Neural progenitor cell (in vitro differentiated cells): ENCODE measurements at regions not wholly inside any gene's neighbourhood (a gene's known extent, or its start where the extent isn't known, plus 50 kb on each side); places are given as distances from the start of the nearest gene placed in this dataset.

Experiments
- DNase-seq: peaks from one replicate; pipeline ENCODE4 v3.0.0-alpha.2; 2016; ENCODE audit warnings: low spot score
- H2AFZ ChIP-seq: fragments of 200-600 bp; sonication (generic); replicated peaks from 2 replicates; pipeline ENCODE4 v1.6.1; 2016; ENCODE audit warnings: antibody characterized with exemption
- H3F3A ChIP-seq: fragments of 200-600 bp; sonication (generic); 2 replicates; pipeline ENCODE4 v1.6.1; 2016; ENCODE audit warnings: antibody characterized with exemption, low read depth
- H3K27ac ChIP-seq: fragments of 200-600 bp; sonication (generic); 2 replicates; pipeline ENCODE4 v1.5.1; 2016; ENCODE audit warnings: mild to moderate bottlenecking
- H3K27me3 ChIP-seq: fragments of 200-600 bp; sonication (generic); 2 replicates; pipeline ENCODE4 v1.6.1; 2016; ENCODE audit warnings: mild to moderate bottlenecking, moderate library complexity
- H3K36me3 ChIP-seq: fragments of 200-600 bp; sonication (generic); 2 replicates; pipeline ENCODE4 v1.5.1; 2016
- H3K4me1 ChIP-seq: fragments of 200-600 bp; sonication (generic); 2 replicates; pipeline ENCODE4 v1.6.1; 2016; ENCODE audit warnings: mixed run types
- H3K4me2 ChIP-seq: fragments of 200-600 bp; sonication (generic); 2 replicates; pipeline ENCODE4 v1.6.1; 2016
- H3K4me3 ChIP-seq: fragments of 200-600 bp; sonication (generic); 2 replicates; pipeline ENCODE4 v1.5.1; 2016
- H3K79me2 ChIP-seq: fragments of 200-600 bp; sonication (generic); 2 replicates; pipeline ENCODE4 v1.6.1; 2016; ENCODE audit warnings: low read depth
- H3K9ac ChIP-seq: fragments of 200-600 bp; sonication (generic); 2 replicates; pipeline ENCODE4 v1.6.1; 2016
- H3K9me3 ChIP-seq: fragments of 200-600 bp; sonication (generic); 2 replicates; pipeline ENCODE4 v1.5.1; 2016; ENCODE audit warnings: low read depth
- H4K20me1 ChIP-seq: fragments of 200-600 bp; sonication (generic); 2 replicates; pipeline ENCODE4 v1.6.1; 2016; ENCODE audit warnings: low read depth
- H3K27ac Mint-ChIP-seq: 3 replicates; pipeline ENCODE4 v1.8.0; 2021; ENCODE audit warnings: mixed read lengths
- H3K27me3 Mint-ChIP-seq: 2 replicates; pipeline ENCODE4 v1.8.0; 2022; ENCODE audit warnings: low read depth, mild to moderate bottlenecking, inconsistent platforms, moderate library complexity, mixed read lengths; ENCODE audit not compliant: insufficient read depth
- H3K36me3 Mint-ChIP-seq: 3 replicates; pipeline ENCODE4 v1.8.0; 2021; ENCODE audit warnings: mixed read lengths
- H3K4me1 Mint-ChIP-seq: 3 replicates; pipeline ENCODE4 v1.8.0; 2021; ENCODE audit warnings: mixed read lengths
- H3K4me3 Mint-ChIP-seq: 3 replicates; pipeline ENCODE4 v1.8.0; 2021; ENCODE audit warnings: mild to moderate bottlenecking, moderate library complexity, mixed read lengths
- H3K9me3 Mint-ChIP-seq: 3 replicates; pipeline ENCODE4 v1.8.0; 2020; ENCODE audit warnings: mixed read lengths
- EZH2 ChIP-seq: fragments of 200-600 bp; sonication (generic); IDR thresholded peaks from 2 replicates; pipeline ENCODE4 v1.6.1; 2017; ENCODE audit warnings: antibody characterized with exemption, mild to moderate bottlenecking, moderate library complexity
- EZH2phosphoT487 ChIP-seq: fragments of 200-600 bp; sonication (generic); IDR thresholded peaks from 2 replicates; pipeline ENCODE4 v1.6.1; 2017; ENCODE audit warnings: antibody characterized with exemption
- TF ChIP-seq, protein P1 (sequence below): fragments of 200-600 bp; sonication (generic); IDR thresholded peaks from 2 replicates; pipeline ENCODE4 v1.5.1; 2017; ENCODE audit warnings: antibody characterized with exemption, mild to moderate bottlenecking

DNA sequence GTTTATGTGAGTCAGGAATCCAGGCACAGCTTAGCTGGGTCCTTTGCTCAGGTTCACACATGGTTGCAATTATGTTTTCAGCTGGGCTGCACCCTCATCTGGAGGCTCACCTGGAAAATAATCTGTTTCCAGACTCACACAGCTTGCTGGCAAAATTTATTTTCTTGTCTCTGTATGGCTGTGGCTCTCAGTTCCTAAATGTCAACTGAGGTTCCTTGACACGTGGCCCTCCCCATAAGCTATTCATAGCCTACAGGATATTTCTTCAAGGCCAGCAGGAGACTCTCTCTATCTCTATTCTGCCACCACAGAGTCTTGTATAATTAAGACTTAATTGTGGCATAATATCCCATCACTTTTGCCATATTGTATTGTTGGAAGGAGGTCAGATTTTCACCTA, 732.0 kb downstream of the CDH18 start:
- Mint-ChIP-seq H3K36me3 (no peaks in the 10 kb centered on the region), H3K27ac (no peak overlapping the region), H3K4me1 (no peaks in the 10 kb centered on the region), H3K27me3 (no peaks in the 10 kb centered on the region), H3K9me3 (peaks cover 6% of the 10 kb centered on the region), H3K4me3 (no peak overlapping the region)
- Histone ChIP-seq H4K20me1 (no peaks in the 10 kb centered on the region), H3K4me1 (no peaks in the 10 kb centered on the region), H3K4me2 (no peak overlapping the region), H3K9ac (no peak overlapping the region), H2AFZ (no peak overlapping the region), H3K27me3 (no peaks in the 10 kb centered on the region), H3K36me3 (no peaks in the 10 kb centered on the region), H3F3A (no peaks in the 10 kb centered on the region), H3K9me3 (no peaks in the 10 kb centered on the region), H3K4me3 (no peak overlapping the region), H3K27ac (no peak overlapping the region), H3K79me2 (no peaks in the 10 kb centered on the region)
- TF ChIP-seq, protein P1, sequence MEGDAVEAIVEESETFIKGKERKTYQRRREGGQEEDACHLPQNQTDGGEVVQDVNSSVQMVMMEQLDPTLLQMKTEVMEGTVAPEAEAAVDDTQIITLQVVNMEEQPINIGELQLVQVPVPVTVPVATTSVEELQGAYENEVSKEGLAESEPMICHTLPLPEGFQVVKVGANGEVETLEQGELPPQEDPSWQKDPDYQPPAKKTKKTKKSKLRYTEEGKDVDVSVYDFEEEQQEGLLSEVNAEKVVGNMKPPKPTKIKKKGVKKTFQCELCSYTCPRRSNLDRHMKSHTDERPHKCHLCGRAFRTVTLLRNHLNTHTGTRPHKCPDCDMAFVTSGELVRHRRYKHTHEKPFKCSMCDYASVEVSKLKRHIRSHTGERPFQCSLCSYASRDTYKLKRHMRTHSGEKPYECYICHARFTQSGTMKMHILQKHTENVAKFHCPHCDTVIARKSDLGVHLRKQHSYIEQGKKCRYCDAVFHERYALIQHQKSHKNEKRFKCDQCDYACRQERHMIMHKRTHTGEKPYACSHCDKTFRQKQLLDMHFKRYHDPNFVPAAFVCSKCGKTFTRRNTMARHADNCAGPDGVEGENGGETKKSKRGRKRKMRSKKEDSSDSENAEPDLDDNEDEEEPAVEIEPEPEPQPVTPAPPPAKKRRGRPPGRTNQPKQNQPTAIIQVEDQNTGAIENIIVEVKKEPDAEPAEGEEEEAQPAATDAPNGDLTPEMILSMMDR = no peak
- TF ChIP-seq EZH2 (no peak), EZH2phosphoT487 (no peak)
- no peak for DNase-seq

DNA sequence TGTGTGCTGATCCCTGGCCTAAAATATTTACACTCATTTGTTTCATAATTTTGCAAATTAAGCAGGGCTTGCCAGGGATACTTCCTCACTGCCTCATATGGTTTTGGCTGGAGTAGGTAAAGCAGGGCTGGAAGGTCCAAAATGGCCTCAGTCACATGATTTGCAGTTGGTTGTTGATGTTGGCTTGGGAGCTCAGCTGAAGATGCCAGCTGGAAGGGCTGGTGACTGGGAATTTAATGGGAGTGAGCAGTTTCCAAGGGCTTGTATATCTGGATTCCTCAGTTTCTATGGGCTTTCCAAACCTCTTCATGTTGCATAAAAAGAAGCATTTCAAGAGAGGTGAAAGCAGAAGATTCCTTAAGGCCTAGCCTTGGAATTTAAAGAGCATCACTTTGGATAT, 729.3 kb downstream of the CDH18 start:
- Histone ChIP-seq H3K9ac (no peak overlapping the region), H3K79me2 (no peaks in the 10 kb centered on the region), H3K27ac (no peak overlapping the region), H3K36me3 (no peaks in the 10 kb centered on the region), H4K20me1 (no peaks in the 10 kb centered on the region), H3F3A (no peaks in the 10 kb centered on the region), H3K4me1 (no peaks in the 10 kb centered on the region), H3K4me2 (no peak overlapping the region), H3K4me3 (no peak overlapping the region), H2AFZ (peak overlapping the region; percentile 13), H3K27me3 (no peaks in the 10 kb centered on the region), H3K9me3 (no peaks in the 10 kb centered on the region)
- H3K9me3 Mint-ChIP-seq = peaks cover 12% of the 10 kb centered on the region
- TF ChIP-seq, protein P1 = no peak
- no peaks in the 10 kb centered on the region for H3K4me1 Mint-ChIP-seq
- DNase-seq = no peak
- H3K27ac Mint-ChIP-seq = no peak overlapping the region
- no peak overlapping the region for H3K4me3 Mint-ChIP-seq
- no peaks in the 10 kb centered on the region for H3K36me3 Mint-ChIP-seq
- H3K27me3 Mint-ChIP-seq = no peaks in the 10 kb centered on the region

DNA sequence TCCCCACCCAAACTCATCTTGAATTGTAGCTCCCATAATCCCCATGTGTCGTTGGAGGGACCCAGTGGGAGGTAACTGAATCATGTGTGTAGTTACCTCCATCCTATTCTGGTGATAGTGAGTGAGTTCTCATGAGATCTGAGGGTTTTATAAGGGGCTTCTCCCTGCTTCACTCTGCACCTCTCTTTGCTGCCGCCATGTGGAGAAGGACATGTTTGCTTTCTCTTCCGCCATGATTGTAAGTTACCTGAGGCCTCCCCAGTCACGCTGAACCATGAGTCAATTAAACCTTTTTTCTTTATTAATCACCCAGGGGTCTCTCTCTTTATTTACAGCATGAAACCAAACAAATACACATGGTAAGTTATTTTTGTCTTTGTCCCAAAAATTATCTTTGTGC, 726.1 kb downstream of the CDH18 start:
- Histone ChIP-seq H4K20me1 (no peaks in the 10 kb centered on the region), H2AFZ (no peak overlapping the region), H3K9ac (no peak overlapping the region), H3K36me3 (no peaks in the 10 kb centered on the region), H3F3A (no peaks in the 10 kb centered on the region), H3K27me3 (no peaks in the 10 kb centered on the region), H3K4me3 (no peak overlapping the region), H3K79me2 (no peaks in the 10 kb centered on the region), H3K9me3 (no peaks in the 10 kb centered on the region), H3K4me1 (no peaks in the 10 kb centered on the region), H3K27ac (no peak overlapping the region), H3K4me2 (no peak overlapping the region)
- Mint-ChIP-seq H3K36me3 (no peaks in the 10 kb centered on the region), H3K4me1 (no peaks in the 10 kb centered on the region), H3K27ac (no peak overlapping the region), H3K27me3 (no peaks in the 10 kb centered on the region), H3K4me3 (no peak overlapping the region), H3K9me3 (peaks cover 12% of the 10 kb centered on the region)
- TF ChIP-seq EZH2phosphoT487 = no peak
- TF ChIP-seq, protein P1 = peak; percentile 18
- DNase-seq = no peak

DNA sequence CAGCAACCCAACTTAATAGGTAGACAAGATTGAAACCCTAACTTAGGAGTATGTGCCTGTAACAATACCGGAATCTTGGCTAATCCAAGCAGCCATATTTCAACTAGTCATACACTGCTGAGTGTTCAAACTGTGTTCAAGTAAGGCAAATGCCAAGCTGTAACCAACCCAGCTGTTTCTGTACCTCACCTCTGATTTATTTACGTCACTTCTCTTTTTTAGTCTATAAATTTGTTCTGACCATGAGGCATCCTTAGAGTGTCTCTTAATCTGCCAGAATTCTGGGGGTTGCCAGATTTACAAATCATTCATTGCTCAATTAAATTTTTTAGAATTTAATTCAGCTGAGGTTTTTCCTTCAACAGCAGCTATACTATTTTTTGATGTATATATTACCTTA, 723.2 kb downstream of the CDH18 start:
- no peaks in the 10 kb centered on the region for H3K36me3 Mint-ChIP-seq
- Histone ChIP-seq H3K27ac (no peak overlapping the region), H3K4me3 (no peak overlapping the region), H3K9ac (no peak overlapping the region), H3K79me2 (no peaks in the 10 kb centered on the region), H3K9me3 (no peaks in the 10 kb centered on the region), H4K20me1 (no peaks in the 10 kb centered on the region), H3K36me3 (no peaks in the 10 kb centered on the region), H3K4me2 (no peak overlapping the region), H3K4me1 (no peaks in the 10 kb centered on the region), H3K27me3 (no peaks in the 10 kb centered on the region), H2AFZ (no peak overlapping the region), H3F3A (no peaks in the 10 kb centered on the region)
- peaks cover 10% of the 10 kb centered on the region for H3K9me3 Mint-ChIP-seq
- TF ChIP-seq EZH2phosphoT487 (no peak), EZH2 (no peak)
- TF ChIP-seq, protein P1 = no peak
- no peak overlapping the region for H3K4me3 Mint-ChIP-seq
- DNase-seq = no peak
- no peaks in the 10 kb centered on the region for H3K27me3 Mint-ChIP-seq
- H3K4me1 Mint-ChIP-seq = peaks cover 7% of the 10 kb centered on the region
- no peak overlapping the region for H3K27ac Mint-ChIP-seq
